ENCODE measurements at regions not wholly inside any gene's neighbourhood (a gene's known extent, or its start where the extent isn't known, plus 50 kb on each side); places are given as distances from the start of the nearest gene placed in this dataset.

DNA sequence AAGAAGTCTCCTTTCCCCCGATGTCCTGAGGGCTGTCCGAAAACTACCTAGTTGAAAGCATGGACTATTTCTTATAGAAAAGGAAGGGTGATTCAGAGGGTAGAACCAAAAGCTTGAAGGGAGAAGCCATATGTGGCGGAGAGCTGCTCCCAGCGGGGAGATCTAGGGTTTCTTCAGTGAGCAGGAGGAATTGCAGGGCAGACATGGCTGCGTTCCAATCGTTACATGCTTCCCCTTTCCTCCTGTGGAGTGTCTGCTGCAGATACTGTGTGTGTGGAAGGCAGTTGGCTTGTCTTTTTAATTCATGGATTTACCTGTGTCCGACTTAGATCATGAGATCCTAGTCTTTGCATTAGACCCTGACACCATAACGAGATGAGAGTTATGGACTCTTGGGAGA lies 799.5 kb downstream of the QKI start:
- Mint-ChIP-seq H3K9me3 (ENCODE audit: unreplicated experiment) (no peaks in the 10 kb centered on the region), H3K36me3 (ENCODE audit: low read depth, unreplicated experiment) (no peaks in the 10 kb centered on the region), H3K4me3 (ENCODE audit: unreplicated experiment) (no peak overlapping the region), H3K27me3 (ENCODE audit: unreplicated experiment) (no peaks in the 10 kb centered on the region), H3K27ac (ENCODE audit: unreplicated experiment) (no peak overlapping the region), H3K4me1 (ENCODE audit: unreplicated experiment) (no peaks in the 10 kb centered on the region)
- DNase-seq (ENCODE audit: low spot score), result no peak
- TF ChIP-seq, protein P1, sequence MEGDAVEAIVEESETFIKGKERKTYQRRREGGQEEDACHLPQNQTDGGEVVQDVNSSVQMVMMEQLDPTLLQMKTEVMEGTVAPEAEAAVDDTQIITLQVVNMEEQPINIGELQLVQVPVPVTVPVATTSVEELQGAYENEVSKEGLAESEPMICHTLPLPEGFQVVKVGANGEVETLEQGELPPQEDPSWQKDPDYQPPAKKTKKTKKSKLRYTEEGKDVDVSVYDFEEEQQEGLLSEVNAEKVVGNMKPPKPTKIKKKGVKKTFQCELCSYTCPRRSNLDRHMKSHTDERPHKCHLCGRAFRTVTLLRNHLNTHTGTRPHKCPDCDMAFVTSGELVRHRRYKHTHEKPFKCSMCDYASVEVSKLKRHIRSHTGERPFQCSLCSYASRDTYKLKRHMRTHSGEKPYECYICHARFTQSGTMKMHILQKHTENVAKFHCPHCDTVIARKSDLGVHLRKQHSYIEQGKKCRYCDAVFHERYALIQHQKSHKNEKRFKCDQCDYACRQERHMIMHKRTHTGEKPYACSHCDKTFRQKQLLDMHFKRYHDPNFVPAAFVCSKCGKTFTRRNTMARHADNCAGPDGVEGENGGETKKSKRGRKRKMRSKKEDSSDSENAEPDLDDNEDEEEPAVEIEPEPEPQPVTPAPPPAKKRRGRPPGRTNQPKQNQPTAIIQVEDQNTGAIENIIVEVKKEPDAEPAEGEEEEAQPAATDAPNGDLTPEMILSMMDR (IDR thresholded peaks at IDR 0.05; ENCODE audit: unreplicated experiment), result no peak

DNA sequence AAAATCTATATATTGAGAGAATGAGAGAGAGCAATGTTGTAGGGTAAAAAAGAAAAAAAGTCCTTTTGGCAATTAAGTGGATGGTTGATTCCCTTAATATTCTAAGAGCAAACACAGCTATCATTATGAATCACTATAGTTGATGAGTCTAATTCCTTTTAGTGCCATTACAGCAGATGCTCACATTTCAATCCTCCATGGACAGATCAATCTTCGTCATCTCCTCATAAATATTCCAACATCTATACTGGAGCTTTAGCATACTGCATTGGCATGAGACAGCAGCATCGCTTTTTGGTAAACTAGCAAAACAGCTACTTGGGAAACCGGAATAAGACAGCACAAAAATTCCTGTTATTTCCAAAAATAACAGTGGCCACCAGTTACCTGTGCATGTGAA lies 796.7 kb downstream of the QKI start:
- H3K36me3 Mint-ChIP-seq (ENCODE audit: low read depth, unreplicated experiment), result no peaks in the 10 kb centered on the region
- H3K27ac Mint-ChIP-seq (ENCODE audit: unreplicated experiment), result no peak overlapping the region
- no peaks in the 10 kb centered on the region for H3K9me3 Mint-ChIP-seq (ENCODE audit: unreplicated experiment)
- no peaks in the 10 kb centered on the region for H3K27me3 Mint-ChIP-seq (ENCODE audit: unreplicated experiment)
- H3K4me1 Mint-ChIP-seq (ENCODE audit: unreplicated experiment), result no peaks in the 10 kb centered on the region
- TF ChIP-seq, protein P1 (IDR thresholded peaks at IDR 0.05; ENCODE audit: unreplicated experiment), result no peak
- H3K4me3 Mint-ChIP-seq (ENCODE audit: unreplicated experiment), result no peak overlapping the region
- DNase-seq (ENCODE audit: low spot score), result no peak

DNA sequence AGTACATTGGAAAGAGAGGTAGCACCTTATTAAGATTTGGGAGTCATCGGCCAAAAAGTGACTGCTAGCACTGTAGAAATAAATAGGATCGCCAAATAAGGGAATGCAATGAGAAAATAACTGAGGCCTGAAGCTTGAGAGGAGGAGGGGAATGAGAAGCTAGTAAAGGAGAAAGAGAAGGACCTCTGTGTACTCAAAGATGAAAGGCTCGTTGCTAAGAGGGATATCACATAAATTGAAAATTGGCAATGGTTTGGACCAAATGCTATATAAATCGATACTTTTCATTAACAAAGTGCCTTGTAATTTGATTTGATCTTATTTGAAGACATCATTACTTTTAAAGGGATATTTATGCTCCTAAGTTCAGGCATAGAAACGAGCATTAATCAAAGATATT lies 796.3 kb downstream of the QKI start:
- Mint-ChIP-seq H3K27ac (ENCODE audit: unreplicated experiment) (no peak overlapping the region), H3K4me3 (ENCODE audit: unreplicated experiment) (no peak overlapping the region), H3K4me1 (ENCODE audit: unreplicated experiment) (no peaks in the 10 kb centered on the region), H3K9me3 (ENCODE audit: unreplicated experiment) (no peaks in the 10 kb centered on the region), H3K36me3 (ENCODE audit: low read depth, unreplicated experiment) (no peaks in the 10 kb centered on the region), H3K27me3 (ENCODE audit: unreplicated experiment) (no peaks in the 10 kb centered on the region)
- no peak for DNase-seq (ENCODE audit: low spot score)
- TF ChIP-seq, protein P1 (IDR thresholded peaks at IDR 0.05; ENCODE audit: unreplicated experiment), result no peak

DNA sequence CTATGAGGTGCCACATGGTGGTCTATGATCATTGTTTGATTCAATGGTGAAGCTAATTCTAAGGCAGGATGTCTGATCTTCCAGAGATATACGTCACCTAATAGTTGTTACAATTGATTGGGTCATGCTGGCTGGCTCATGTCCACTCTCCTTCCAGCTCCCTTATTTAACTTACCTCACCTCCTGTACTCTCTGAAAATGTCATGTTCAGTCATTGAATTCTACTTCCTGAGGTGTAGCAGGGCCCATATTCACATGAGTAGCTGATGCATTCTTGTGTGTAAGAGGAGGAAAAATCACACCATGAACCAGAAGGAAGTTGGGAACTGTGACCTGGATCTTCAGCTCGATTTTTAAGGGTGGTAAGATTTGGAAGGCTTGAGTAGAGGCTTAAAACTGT lies 795.8 kb downstream of the QKI start:
- no peaks in the 10 kb centered on the region for H3K27me3 Mint-ChIP-seq (ENCODE audit: unreplicated experiment)
- H3K36me3 Mint-ChIP-seq (ENCODE audit: low read depth, unreplicated experiment), result no peaks in the 10 kb centered on the region
- no peaks in the 10 kb centered on the region for H3K4me1 Mint-ChIP-seq (ENCODE audit: unreplicated experiment)
- H3K27ac Mint-ChIP-seq (ENCODE audit: unreplicated experiment), result no peak overlapping the region
- H3K4me3 Mint-ChIP-seq (ENCODE audit: unreplicated experiment), result no peak overlapping the region
- no peak for DNase-seq (ENCODE audit: low spot score)
- H3K9me3 Mint-ChIP-seq (ENCODE audit: unreplicated experiment), result no peaks in the 10 kb centered on the region
- TF ChIP-seq, protein P1 (IDR thresholded peaks at IDR 0.05; ENCODE audit: unreplicated experiment), result no peak

DNA sequence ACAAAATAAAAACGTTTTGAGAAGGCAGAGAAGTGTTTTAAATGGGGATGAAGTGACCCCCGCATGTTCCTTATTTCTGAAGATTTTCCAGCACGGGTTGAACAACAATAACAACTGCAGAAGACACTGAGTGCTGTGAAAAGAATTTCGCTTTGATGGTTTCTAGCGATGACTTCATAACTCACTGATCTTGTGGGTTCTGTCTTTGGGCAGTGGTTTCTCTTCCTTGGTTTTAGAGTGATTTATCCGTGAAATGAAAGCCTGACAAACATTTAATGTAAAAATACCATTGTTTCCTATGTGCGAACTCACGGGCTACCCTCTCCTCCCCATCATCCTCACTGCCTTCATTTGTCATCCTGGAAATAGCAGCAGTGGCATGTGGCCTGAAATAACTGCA lies 793.9 kb downstream of the QKI start:
- Mint-ChIP-seq H3K36me3 (ENCODE audit: low read depth, unreplicated experiment) (no peaks in the 10 kb centered on the region), H3K9me3 (ENCODE audit: unreplicated experiment) (no peaks in the 10 kb centered on the region), H3K4me3 (ENCODE audit: unreplicated experiment) (no peak overlapping the region), H3K27ac (ENCODE audit: unreplicated experiment) (no peak overlapping the region), H3K4me1 (ENCODE audit: unreplicated experiment) (no peaks in the 10 kb centered on the region), H3K27me3 (ENCODE audit: unreplicated experiment) (no peaks in the 10 kb centered on the region)
- TF ChIP-seq, protein P1 (IDR thresholded peaks at IDR 0.05; ENCODE audit: unreplicated experiment), result no peak
- no peak for DNase-seq (ENCODE audit: low spot score)
